ENCODE measurements at regions not wholly inside any gene's neighbourhood (a gene's known extent, or its start where the extent isn't known, plus 50 kb on each side); places are given as distances from the start of the nearest gene placed in this dataset.

DNA sequence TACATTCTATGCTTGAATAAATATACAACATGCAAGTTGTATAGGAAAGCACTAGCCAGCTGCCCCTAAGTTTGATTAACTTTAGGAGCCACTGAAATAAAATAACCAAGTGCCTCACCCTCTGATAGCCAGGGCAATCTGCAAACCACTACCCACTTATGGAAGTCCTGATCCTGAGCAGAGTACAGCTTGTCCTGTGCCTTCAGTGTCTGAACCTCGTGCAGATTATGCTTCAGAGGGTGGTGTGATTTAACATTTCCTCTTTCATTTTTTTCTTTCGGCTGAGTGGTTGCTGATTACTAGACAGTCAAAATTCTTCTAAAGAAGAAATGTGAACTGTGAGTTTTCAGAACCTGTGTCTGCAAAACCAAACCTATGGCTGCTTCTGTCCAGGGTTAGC is 327.7 kb downstream of the PIK3R1 start:
- no peak for DNase-seq

DNA sequence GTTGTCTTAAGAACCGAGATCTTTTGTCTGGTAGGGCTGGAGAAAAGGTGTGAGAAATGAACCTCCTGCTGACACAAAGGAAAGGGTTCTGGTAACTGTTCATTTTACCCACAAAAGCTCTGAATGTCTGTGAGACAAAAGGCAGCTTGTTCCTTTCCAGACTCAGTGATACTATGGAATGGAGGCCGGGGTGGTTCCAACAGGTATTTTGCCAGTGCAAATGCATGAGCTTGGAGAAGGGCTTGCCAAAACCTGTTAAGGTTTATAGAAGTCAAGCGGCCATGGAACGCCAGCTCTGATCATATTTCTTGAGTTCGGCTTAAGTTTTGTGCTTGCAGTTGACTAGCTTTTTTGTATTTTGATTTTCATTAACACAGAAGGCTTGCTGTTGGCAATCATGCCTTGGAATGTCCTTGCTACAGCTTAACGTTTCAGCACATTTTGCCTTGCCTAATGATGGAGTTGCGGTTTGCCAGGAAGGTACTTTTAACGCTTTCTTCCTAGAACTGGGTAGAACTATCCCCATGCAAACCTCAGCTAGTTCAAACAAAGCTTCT is 328.6 kb downstream of the PIK3R1 start:
- no peak for DNase-seq

DNA sequence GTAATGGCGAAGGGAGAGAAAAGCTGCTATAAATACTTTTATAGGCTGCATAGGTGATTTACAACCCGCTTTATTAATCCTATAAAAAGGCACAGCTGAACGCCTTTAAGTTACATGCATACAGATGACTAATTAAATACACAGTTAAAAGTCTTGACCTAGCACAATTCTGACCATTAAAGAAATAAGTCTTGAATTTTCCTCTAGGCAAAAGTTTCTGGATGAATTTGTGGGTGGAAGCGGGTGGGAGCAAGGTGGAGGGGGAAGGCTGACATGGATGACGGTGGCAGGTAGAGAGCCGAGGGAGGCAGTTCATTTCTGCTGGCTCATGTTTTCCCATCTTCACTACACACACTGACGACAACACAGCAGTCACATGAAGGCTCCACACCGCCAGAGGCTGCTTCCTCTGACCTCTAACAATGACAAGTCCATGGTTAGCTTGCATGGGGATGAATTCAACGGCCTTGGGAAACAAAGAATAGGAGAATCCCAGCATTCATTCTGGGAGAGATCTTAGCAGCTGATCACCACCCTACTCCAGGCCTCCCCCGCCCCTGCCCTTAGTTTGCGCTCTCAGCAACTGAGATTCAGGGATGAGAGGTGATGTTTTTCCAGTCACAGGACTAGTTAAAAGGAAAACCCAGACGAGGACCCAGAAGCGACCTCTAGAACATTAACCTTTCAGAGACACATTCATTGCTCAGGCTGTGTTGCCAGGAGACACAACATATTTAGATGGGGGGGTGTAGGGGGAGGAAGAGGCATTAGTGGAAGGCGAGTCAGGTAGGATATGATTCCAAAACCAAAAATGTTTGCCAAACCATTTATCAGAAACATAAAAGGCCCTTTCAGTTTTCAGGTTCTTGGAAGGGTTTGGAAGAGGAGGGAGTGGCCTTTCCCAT is 329.3 kb downstream of the PIK3R1 start:
- DNase-seq = peak; percentile 35

DNA sequence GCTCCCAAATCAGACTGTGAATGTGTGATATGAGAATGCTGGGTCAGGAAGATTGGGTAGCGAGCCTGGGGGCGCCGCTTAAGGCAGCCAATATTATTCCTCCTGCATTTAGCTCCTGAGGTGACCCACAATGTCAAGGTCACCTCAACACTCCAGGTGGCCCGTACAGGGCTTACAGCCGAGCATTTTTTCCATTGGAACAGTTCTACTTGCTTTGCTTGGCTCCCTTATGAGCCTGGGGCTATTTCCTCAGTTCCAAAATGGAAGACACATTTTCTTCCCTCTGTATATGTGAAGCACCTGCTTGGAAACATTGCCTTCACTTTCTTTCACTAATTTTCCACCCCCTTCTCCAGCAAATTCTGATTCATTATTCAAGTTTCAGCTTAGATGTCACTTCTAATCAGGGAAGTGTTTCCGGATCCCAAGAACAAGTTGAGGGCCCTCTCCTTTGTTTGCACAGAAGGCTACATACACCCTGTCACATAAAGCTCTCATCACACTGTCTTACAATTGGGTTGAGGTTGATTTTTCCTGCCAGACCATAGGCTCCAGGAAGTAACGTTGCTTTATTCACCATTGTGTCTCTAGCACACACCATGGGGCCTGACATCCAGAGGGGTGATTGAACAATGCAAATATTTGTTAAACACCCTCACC is 330.2 kb downstream of the PIK3R1 start:
- DNase-seq = no peak

DNA sequence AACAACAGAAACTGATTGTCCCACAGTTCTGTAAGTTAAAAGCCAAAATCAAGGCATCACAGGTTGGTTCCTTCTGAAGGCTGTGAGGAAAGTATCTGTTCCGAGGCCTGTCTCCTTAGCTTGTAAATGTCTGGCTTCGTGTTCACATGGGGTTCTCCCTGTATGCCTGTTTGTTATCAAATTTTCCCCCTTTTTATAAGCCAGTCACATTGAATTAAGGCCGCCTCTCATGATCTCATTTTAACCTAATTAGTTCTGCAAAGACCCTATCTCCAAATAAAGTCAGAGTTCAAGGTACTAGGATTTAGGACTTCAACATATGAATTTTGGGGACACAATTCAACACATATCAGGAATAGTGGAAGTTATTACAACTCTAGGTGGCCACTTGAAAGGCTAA is 331.5 kb downstream of the PIK3R1 start:
- DNase-seq = no peak

DNA sequence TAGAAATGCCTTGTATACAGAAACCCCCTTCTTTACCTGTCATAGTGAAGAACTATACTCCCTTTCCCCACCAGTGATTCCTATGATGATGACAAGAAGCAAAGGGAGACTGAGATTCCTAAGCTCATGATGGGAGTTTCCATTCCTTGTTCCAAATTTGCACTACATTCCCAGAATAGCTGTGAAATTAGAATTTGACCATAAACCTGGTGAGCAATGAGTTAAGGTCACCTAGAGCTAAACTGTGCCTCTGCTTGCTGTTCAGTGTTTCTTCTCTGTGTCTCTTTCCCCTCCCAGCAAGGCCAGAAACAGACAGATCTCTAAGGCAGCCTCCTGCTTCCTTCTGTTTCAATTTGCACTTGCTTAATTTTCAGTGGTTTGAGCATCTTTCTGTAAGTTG is 332.1 kb downstream of the PIK3R1 start:
- DNase-seq = no peak

DNA sequence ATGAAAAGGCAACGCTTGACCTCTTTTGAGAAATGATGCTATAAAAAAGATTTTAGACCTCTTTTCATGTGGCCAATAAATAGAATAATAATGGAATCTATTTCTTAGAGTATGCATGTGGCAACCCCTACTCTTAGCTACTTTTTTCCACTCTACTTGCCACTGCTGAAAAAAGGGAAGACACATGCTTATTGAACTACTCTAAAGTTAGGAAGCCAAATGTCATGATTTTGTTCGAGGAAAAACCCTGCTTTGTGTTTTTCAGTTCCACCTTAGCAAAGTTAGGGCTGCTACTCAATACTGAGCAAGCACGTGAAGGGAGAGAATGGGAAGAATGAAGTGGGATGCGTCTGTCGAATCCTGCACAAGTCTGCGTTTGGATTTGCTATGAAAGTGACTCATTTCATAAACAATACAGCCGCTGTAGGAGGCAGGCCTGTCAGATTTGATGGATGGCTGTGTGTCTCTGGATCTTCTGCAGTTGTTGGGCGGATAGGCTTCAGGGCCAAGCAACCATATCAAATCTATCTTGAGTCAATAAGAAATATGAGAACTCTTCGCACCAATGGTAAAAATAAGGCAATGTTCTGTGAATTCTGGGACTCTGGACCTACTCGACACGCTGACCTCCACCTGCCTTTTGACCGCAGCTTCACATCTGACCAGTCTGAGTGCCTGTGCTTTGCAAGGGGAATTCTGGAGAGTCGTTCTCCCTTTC is 333.6 kb downstream of the PIK3R1 start:
- no peak for DNase-seq

DNA sequence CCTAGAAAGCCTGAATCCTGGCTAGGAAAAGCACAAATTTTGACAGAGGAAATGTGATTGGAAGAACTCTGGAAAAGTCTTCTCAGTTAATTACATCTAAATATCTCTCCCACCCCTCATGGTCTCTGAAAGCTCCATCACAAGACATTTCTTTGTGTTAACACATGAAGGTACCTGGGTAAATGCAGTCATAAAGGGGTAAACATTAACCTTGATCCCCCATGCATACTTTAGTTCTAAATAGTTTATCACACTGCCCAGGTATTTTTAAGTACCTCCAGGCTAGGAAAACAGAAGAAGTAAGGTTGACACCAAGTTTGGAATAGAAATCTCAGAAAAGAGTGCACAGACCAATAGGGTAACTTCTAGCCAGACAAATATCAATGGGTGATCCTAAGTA is 334.5 kb downstream of the PIK3R1 start:
- no peak for DNase-seq

DNA sequence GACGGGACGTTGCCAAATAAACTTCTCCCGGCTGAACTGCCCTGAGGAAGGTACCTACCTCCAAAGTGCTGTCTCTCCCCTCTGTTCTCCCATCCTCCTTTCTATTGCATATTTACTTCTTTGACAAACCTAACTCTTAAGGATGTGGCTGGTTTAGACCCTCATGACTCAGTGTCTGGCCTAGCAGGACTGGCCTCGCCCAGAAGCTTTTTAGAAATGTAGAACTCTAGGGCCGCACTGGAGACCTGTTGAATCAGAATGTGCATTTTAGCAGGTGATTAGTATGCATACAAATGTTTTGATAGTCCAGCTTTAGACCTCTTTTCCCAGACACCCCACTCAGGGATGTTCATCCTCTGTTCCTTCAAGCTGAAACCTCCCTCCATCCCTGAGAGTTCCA is 335.9 kb downstream of the PIK3R1 start:
- no peak for DNase-seq

DNA sequence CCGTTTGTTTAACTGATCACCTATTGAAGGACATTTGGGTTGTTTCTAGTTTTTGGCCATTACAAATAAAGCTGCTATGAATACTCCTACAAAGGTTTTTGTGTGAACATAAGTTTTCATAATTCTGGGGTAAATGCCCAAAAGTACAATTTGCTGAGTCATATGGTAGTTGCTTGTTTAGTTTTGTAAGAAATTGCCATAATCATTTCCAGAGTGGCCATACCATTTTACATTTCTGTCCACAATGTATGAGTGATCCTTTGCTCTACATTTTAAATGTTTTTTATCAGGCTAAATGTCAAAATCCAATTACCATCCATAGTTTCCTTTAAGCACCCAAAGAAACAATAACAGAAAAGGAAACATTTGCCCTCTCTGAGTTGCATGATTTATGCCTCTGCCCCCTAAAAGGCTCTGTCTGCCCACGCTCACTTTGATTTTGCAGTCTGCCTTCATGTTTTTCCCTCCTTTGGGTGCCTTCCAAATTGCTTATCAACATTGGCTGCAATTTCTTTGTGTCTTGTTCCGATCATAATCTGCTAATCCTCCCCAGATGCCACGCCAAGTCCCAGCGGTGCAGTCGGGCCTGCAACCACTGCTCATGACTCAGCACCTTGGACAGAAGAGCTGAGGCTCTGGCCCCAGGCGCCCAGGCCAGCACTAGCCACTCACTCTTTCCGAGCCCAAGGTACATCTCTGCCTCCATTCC is 339.2 kb downstream of the PIK3R1 start:
- no peak for DNase-seq

DNA sequence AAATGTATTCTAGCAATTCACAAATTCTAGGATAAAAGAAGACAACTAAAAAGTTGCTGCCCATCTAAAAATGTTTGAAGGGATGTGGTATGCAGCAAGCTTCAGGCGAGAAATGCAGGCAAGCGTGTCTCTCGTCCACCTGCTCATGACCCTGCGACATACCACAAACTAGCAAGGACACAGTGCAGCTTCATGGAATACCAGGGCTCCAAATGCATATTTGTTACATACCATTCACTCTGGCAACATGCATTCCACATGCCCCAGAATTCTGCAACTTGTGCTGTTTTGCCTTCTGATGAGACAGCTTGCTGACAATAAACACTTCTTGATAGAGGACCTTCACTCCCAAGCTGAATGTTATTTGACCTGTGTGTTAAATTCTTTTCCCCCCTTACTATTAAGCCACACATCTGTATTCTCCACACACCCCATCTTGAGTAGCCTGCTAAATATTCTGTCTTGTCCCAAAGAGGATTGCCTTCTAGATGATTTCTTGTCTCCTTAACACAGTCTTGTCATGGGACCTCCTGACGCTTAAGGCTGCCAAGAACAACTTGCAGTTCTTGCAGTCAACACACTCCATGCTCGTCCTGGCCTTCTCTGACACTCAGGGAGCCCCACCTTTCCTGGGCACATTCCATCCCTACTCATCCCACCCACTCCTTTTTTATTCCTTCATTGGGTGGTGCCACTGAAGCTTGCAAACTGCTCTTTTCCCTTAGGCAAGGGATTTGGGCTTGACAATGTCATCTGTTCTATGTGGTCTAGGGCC is 340.5 kb downstream of the PIK3R1 start:
- DNase-seq = no peak

DNA sequence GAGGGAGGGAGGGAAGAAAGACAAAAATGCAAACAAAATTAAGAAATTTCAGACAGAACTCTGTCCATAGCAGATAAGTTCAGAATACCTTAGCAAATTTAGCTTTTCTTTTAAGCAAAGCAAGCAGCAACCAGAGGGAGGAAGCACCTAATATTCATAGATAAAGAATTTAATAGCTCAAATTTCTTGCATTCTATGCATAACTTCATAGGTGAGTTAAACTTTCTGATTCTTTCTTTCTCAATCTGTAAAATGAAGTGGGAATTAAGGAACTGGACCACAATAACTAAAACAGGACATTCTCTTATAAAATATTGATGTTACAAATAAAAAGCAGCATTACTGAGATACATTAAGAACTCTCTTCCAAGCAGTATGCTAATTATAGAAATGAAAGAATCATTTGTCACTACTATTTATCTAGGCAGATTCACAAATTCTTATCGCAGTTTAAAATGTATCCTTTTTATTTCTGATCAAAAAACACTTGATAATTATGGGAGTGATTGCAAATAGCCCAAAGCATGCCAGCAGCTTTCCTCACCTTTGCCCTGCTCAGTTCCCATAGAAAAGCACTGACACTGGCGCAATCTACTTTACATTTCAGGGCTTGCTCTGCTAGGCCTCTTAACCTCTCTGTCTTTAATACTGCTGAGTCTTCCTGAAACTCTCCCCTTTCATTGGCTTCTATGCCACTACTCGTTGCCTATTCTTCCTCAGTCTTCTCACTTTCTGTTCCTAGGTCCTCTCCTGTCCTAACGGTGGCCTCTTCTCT is 341.8 kb downstream of the PIK3R1 start:
- DNase-seq = no peak

DNA sequence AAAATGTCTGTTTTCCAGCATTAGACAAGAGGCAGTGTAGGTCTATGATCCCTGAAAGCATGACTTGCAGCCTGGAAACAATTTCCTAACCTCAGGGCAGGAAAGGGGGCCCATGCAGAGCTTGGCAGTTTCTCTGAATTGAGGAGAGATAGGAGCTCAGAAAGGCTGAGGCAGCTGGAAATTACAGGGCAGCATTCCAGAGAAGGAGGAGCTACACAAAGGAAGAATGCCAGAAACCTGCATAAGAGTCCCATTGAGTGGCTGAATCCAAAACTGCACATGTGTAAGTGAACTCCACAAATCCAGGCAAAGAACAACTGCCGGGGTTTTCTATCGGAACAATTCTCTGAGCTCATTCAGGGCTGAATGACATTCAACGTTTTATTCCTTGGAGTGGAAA is 346.8 kb downstream of the PIK3R1 start:
- peak; percentile 16 for DNase-seq

DNA sequence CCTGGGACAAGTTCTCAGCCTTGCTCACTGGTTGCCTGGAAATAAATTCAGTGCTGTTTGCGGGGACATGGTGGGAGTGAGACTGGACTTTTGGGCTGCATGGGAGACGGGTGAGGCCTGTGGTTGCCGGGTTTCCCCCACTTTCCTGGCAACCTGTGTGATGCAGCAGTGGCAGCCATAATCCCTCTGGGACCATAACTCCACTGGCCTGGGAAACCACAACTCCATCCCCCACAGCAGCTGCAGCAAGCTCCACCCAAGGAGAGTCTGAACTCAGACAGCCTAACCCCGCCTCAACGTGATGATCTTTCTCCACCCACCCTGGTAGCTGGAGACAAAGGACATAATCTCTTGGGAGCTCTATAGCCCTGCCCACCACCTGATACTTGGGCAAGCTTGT is 349.9 kb downstream of the PIK3R1 start:
- DNase-seq = no peak

DNA sequence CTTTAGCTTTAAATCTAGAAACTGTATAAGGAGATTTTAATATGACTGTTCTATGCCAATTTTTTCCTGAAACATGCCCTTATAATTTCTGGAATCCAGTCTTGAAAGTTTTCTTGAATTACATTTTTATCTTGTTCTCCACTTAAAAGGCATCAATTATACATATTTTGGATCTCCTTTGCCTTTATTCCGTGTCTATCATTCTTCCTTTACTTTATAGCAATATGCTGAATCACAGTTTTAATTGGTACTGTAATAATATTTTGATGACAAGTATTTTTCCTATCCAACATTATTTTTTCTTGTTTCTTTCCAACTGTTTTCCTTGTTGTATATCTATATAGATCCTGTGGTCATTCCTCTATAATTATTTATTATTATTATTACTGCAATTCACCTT is 361.2 kb downstream of the PIK3R1 start:
- DNase-seq = no peak

DNA sequence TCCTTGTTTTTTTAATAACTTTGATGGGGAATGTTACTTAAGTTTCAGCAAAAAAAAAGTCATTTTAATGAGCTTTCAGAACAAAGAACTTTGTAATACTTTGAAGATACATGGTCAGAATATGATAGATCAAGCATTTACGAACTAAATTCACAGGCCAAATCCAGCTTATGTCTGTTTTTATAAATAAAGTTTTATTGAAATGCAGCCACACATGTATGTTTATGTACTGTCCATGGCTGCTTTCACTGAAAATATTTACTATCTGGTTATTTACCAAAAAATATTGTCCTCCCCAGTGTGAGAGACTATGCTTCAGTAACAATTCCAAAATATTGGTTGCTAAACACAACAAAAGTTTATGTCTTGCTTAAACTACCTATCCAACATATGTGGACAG is 366.7 kb downstream of the PIK3R1 start:
- DNase-seq = no peak

DNA sequence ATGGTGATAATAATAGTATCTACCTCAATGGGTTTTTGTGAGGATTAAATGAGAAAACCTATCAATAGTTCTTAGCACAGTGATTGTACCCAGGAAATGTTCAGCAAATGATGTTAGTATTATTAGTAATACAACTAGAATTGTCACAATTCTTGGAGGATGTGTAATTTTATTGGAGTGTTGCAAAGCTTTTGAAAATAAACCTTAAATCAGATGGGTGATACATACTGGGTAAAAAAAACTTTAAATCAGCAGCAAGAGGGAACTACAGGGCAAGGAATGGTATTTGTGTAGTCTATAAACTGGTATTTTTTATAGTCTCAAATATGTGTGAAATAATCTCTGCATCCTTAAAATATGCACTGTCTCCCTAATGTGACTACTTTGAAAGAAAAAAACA is 371.6 kb downstream of the PIK3R1 start:
- no peak for DNase-seq

DNA sequence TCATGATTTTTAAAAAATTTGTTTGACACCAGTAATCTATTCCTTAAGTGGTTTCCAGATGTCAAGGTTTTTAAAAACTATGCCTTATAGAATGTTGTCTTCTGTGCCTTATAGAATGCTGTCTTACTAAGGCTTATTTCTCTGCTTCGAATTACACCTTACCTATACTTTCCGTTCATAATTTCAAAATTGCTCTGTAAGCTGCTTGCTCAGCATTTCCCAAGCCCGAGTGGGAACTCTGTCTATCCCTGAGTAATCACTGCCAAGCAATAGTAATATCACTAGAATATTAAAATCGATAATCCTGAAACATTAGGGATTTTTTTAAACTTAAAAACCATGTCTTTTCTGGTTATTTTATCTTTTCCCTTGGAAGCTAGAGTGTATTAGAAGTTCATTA is 376.3 kb downstream of the PIK3R1 start:
- DNase-seq = no peak

DNA sequence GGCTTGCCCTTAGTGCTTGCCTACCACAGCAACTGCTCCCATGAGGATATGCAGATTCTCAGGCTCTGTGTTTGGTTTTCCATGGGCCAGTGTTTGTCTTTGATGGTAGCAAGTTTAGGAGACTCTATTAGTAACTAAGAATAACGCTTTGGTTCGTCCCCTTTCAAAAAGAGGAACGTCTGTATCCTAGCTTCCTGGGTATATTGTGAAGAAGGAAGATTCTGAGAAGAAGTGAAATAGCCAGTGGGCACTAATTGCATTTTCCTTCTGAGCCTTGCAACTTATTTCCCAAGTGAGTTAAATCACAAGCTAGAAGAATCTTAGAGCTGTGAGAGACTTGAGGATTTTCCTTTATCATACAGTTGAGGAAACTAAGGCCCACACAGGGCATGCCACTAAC is 376.8 kb downstream of the PIK3R1 start:
- no peak for DNase-seq

DNA sequence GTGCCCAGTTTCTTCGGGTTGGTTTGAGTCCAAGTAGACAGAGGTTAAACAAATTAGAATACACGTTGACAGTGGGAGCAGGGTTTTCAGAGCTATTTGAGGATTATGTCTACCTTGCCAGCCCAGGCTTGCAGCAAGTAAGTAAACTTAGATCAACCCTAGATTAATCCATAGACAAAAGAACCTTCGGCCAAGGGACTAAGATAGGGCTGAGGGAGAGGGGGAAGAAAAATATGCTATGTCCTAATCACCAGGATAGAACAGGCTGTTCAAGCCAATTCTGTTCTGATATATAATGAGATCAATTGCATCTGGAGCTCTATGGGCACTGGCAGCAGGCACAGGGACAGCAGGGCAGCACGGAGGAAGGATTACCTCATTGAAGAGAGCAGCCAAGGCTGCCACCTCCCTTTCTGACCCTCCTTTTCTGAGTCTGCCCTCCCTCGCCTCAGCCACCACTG is 377.7 kb downstream of the PIK3R1 start:
- DNase-seq = no peak

DNA sequence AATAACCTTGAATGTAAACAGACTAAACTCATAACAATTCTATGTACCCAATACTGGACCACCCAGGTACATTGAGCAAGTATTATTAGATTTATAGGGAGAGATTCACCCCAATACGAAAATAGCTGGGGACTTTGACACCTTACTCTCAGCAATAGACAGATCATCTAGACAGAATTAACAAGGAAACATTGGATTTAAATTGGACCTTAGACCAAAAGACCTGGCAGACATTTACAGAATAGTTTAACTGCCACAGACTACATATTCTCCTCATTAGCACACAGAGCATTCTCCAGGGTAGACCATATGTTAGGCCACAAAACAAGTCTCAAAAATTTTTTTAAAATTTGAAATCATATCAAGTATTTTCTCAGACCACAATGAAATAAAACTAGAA is 397.4 kb downstream of the PIK3R1 start:
- DNase-seq = no peak
